ENCODE measurements at regions not wholly inside any gene's neighbourhood (a gene's known extent, or its start where the extent isn't known, plus 50 kb on each side); places are given as distances from the start of the nearest gene placed in this dataset.
A peak's percentile ranks its signal among the peaks of the same experiment; 100 is the strongest.

DNA sequence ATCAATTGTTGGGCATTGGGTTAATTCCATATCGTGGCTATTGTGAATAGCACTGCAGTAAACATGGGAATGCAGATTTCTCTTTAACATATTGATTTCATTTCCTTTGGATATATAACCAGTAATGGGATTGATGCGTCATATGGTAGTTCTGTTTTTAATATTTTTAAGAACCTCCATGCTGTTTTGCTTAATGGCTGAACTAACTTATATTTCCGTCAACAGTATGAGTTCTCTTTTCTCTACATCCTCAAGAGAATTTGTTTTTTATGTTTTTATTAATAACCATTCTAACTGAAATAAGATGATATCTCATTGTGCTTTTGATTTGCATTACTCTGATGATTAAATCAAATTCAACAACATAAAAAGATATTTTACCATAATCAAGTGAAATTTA is 228.5 kb upstream of the FSIP2 start:
- no peak for DNase-seq (ENCODE audit: extremely low read depth in 1 of 4, low spot score in 3 of 4)
- in situ Hi-C loops (cut with MboI): no loop called here
- no peaks in the 10 kb centered on the region for H3K4me1 ChIP-seq (replicated peaks in 1 of 2; ENCODE audit: control insufficient read depth in 2 of 2, insufficient read depth in 2 of 2, low read length in 2 of 2)
- no peak for FAIRE-seq
- 2% methylated on average over 3 of the region's 3 CpGs for WGBS (ENCODE audit: insufficient coverage, low coverage, missing lambda C conversion rate)
- H4K20me1 ChIP-seq (replicated peaks; ENCODE audit: control insufficient read depth, insufficient read depth, low read length): no peaks in the 10 kb centered on the region
- intact Hi-C loops (cut with micrococcal nuclease): no loop called here
- BruUV-seq (replicated peaks): no TSS peak
- ChIA-PET CTCF (ENCODE audit: low intra/inter-chr PET ratio) (no interaction called here), POLR2A (no interaction called here)
- ATAC-seq: no peak
- H3K4me2 ChIP-seq (ENCODE audit: insufficient read depth, low read length): no peak overlapping the region
- TF ChIP-seq HMGN3 (IDR thresholded peaks at IDR 0.05; ENCODE audit: borderline replicate concordance, extremely low read depth, insufficient read length, low read depth, low read length) (no peak), NCOA1 (IDR thresholded peaks at IDR 0.05; ENCODE audit: low read depth) (no peak), ZNF717 (CRISPR knock-in tag; IDR thresholded peaks at IDR 0.05) (no peak), TBL1XR1 (IDR thresholded peaks at IDR 0.05; ENCODE audit: low read length in 2 of 2) (no peak), ZNF274 (IDR thresholded peaks at IDR 0.05; ENCODE audit: borderline replicate concordance, low read depth, low read length) (peak; percentile 83; the same call in 1 of the 2 replicates), ARHGAP35 (IDR thresholded peaks at IDR 0.05; ENCODE audit: partially characterized antibody) (no peak)
- no peak overlapping the region for H3K27ac ChIP-seq (ENCODE audit: extremely low read depth, low read depth, low read length)
- no peak overlapping the region for H3K4me3 ChIP-seq
- no peaks in the 10 kb centered on the region for H3K9me1 ChIP-seq (ENCODE audit: control insufficient read depth, insufficient read depth, low read length)
- H3K27me3 ChIP-seq (ENCODE audit: control insufficient read depth in 2 of 2, insufficient read depth in 2 of 2, low read length in 2 of 2): no peaks in the 10 kb centered on the region
- H3K79me2 ChIP-seq (ENCODE audit: control insufficient read depth, insufficient read depth, low read length): no peaks in the 10 kb centered on the region
- H2AFZ ChIP-seq (ENCODE audit: low read depth, low read length): no peak overlapping the region
- H3K9me3 ChIP-seq (replicated peaks; ENCODE audit: control insufficient read depth, insufficient read depth, low read depth, low read length): no peaks in the 10 kb centered on the region
- no peak overlapping the region for H3K9ac ChIP-seq (ENCODE audit: insufficient read depth in 1 of 2, low read depth in 2 of 2, low read length in 2 of 2)
- no peaks in the 10 kb centered on the region for H3K36me3 ChIP-seq (ENCODE audit: control insufficient read depth, insufficient read depth, low read length)

DNA sequence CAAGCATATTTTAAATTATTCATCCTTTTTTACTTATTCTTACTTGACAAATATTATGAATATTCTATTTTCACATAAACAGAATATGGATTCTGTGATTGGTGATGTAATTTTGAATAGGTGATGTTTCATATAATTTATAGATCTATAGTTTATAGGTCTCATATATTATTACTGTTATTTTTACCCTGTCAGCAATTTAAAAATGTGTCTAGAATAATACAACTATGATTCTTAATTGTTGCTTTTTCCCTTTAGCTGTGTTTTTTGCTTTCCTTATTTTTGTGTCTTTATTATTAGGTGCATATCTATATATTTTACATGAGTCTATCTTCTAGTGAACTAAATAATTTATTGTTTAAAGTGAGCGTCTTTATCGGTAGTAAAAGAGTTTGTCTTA is 226.7 kb upstream of the FSIP2 start:
- ChIA-PET POLR2A (no interaction called here), CTCF (ENCODE audit: low intra/inter-chr PET ratio) (no interaction called here)
- H3K4me3 ChIP-seq: no peak overlapping the region
- H3K79me2 ChIP-seq (ENCODE audit: control insufficient read depth, insufficient read depth, low read length): no peaks in the 10 kb centered on the region
- DNase-seq (ENCODE audit: extremely low read depth in 1 of 4, low spot score in 3 of 4): no peak
- no TSS peak for BruUV-seq (replicated peaks)
- WGBS (ENCODE audit: insufficient coverage, low coverage, missing lambda C conversion rate): 0% methylated on average over 2 of the region's 2 CpGs
- intact Hi-C loops (cut with micrococcal nuclease): no loop called here
- no peaks in the 10 kb centered on the region for H3K27me3 ChIP-seq (ENCODE audit: control insufficient read depth in 2 of 2, insufficient read depth in 2 of 2, low read length in 2 of 2)
- no peak overlapping the region for H3K9ac ChIP-seq (ENCODE audit: insufficient read depth in 1 of 2, low read depth in 2 of 2, low read length in 2 of 2)
- no peak for FAIRE-seq
- in situ Hi-C loops (cut with MboI): no loop called here
- H3K4me2 ChIP-seq (ENCODE audit: insufficient read depth, low read length): no peak overlapping the region
- no peaks in the 10 kb centered on the region for H3K9me1 ChIP-seq (ENCODE audit: control insufficient read depth, insufficient read depth, low read length)
- H2AFZ ChIP-seq (ENCODE audit: low read depth, low read length): no peak overlapping the region
- H3K9me3 ChIP-seq (replicated peaks; ENCODE audit: control insufficient read depth, insufficient read depth, low read depth, low read length): no peaks in the 10 kb centered on the region
- H3K27ac ChIP-seq (ENCODE audit: extremely low read depth, low read depth, low read length): no peak overlapping the region
- H3K36me3 ChIP-seq (ENCODE audit: control insufficient read depth, insufficient read depth, low read length): no peaks in the 10 kb centered on the region
- ATAC-seq: no peak
- no peaks in the 10 kb centered on the region for H3K4me1 ChIP-seq (replicated peaks in 1 of 2; ENCODE audit: control insufficient read depth in 2 of 2, insufficient read depth in 2 of 2, low read length in 2 of 2)
- H4K20me1 ChIP-seq (replicated peaks; ENCODE audit: control insufficient read depth, insufficient read depth, low read length): no peaks in the 10 kb centered on the region
- TF ChIP-seq EGR1 (conservative IDR thresholded peaks at IDR 0.05) (no peak), SLC30A9 (CRISPR knock-in tag; IDR thresholded peaks at IDR 0.05) (no peak), BACH1 (tag; IDR thresholded peaks at IDR 0.05) (no peak), SNRNP70 (optimal IDR thresholded peaks at IDR 0.05; ENCODE audit: low read depth, low read length) (no peak), ZNF175 (CRISPR knock-in tag; IDR thresholded peaks at IDR 0.05; ENCODE audit: low read depth) (no peak), NFATC3 (IDR thresholded peaks at IDR 0.05) (no peak), GABPB2 (CRISPR knock-in tag; conservative IDR thresholded peaks at IDR 0.05) (no peak), POLR3G (IDR thresholded peaks at IDR 0.05; ENCODE audit: extremely low read depth, insufficient read length, insufficient replicate concordance) (no peak), C11orf30 (IDR thresholded peaks at IDR 0.05; ENCODE audit: low read depth) (peak; percentile 80), TBL1XR1 (IDR thresholded peaks at IDR 0.05; ENCODE audit: low read length in 2 of 2) (no peak)
- TF ChIP-seq, protein P1, sequence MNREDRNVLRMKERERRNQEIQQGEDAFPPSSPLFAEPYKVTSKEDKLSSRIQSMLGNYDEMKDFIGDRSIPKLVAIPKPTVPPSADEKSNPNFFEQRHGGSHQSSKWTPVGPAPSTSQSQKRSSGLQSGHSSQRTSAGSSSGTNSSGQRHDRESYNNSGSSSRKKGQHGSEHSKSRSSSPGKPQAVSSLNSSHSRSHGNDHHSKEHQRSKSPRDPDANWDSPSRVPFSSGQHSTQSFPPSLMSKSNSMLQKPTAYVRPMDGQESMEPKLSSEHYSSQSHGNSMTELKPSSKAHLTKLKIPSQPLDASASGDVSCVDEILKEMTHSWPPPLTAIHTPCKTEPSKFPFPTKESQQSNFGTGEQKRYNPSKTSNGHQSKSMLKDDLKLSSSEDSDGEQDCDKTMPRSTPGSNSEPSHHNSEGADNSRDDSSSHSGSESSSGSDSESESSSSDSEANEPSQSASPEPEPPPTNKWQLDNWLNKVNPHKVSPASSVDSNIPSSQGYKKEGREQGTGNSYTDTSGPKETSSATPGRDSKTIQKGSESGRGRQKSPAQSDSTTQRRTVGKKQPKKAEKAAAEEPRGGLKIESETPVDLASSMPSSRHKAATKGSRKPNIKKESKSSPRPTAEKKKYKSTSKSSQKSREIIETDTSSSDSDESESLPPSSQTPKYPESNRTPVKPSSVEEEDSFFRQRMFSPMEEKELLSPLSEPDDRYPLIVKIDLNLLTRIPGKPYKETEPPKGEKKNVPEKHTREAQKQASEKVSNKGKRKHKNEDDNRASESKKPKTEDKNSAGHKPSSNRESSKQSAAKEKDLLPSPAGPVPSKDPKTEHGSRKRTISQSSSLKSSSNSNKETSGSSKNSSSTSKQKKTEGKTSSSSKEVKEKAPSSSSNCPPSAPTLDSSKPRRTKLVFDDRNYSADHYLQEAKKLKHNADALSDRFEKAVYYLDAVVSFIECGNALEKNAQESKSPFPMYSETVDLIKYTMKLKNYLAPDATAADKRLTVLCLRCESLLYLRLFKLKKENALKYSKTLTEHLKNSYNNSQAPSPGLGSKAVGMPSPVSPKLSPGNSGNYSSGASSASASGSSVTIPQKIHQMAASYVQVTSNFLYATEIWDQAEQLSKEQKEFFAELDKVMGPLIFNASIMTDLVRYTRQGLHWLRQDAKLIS (CRISPR knock-in tag; IDR thresholded peaks at IDR 0.05): no peak
